ENCODE measurements at regions not wholly inside any gene's neighbourhood (a gene's known extent, or its start where the extent isn't known, plus 50 kb on each side); places are given as distances from the start of the nearest gene placed in this dataset.

- Histone ChIP-seq H3F3A (ENCODE audit: insufficient read depth, low read length) (no peaks in the 10 kb centered on the region), H3K27ac (ENCODE audit: low read depth, low read length, poor library complexity, severe bottlenecking) (no peak overlapping the region), H4K20me1 (ENCODE audit: insufficient read depth, low read length) (no peaks in the 10 kb centered on the region), H3K9me2 (ENCODE audit: low read depth, low read length) (no peaks in the 10 kb centered on the region), H3K9ac (ENCODE audit: low read length) (no peak overlapping the region), H2AFZ (ENCODE audit: low read length) (0 out of 2 replicates have a peak overlapping the region, but pooled peaks have one; percentile 31), H3K36me3 (ENCODE audit: insufficient read depth, low read length) (no peaks in the 10 kb centered on the region), H3K4me1 (ENCODE audit: insufficient read depth, low read length, severe bottlenecking) (no peaks in the 10 kb centered on the region), H3K4me2 (ENCODE audit: low read length) (no peak overlapping the region), H3K27me3 (ENCODE audit: insufficient read depth, low read length) (no peaks in the 10 kb centered on the region), H3K4me3 (ENCODE audit: low read depth, low read length, poor library complexity, severe bottlenecking) (no peak overlapping the region), H3K9me3 (ENCODE audit: low read length) (no peaks in the 10 kb centered on the region), H3K79me2 (ENCODE audit: insufficient read depth, low read length) (no peaks in the 10 kb centered on the region)
- TF ChIP-seq EZH2 (IDR thresholded peaks at IDR 0.05; ENCODE audit: borderline replicate concordance, low read length) (no peak), CTCF (IDR thresholded peaks at IDR 0.05; ENCODE audit: low read length) (no peak)
Observed at GRCh38 chr1:79848316-79848715, 841.8 kb upstream of the ADGRL4 start.

GRCh38 chr1:79847700-79848099 lies 841.2 kb upstream of the ADGRL4 start:
- Histone ChIP-seq H3K79me2 (ENCODE audit: insufficient read depth, low read length) (no peaks in the 10 kb centered on the region), H3K9me2 (ENCODE audit: low read depth, low read length) (no peaks in the 10 kb centered on the region), H3K27ac (ENCODE audit: low read depth, low read length, poor library complexity, severe bottlenecking) (no peak overlapping the region), H3K27me3 (ENCODE audit: insufficient read depth, low read length) (no peaks in the 10 kb centered on the region), H3K9me3 (ENCODE audit: low read length) (no peaks in the 10 kb centered on the region), H3K36me3 (ENCODE audit: insufficient read depth, low read length) (no peaks in the 10 kb centered on the region), H3K4me1 (ENCODE audit: insufficient read depth, low read length, severe bottlenecking) (no peaks in the 10 kb centered on the region), H3F3A (ENCODE audit: insufficient read depth, low read length) (no peaks in the 10 kb centered on the region), H3K9ac (ENCODE audit: low read length) (no peak overlapping the region), H4K20me1 (ENCODE audit: insufficient read depth, low read length) (no peaks in the 10 kb centered on the region), H3K4me2 (ENCODE audit: low read length) (no peak overlapping the region), H2AFZ (ENCODE audit: low read length) (no peak overlapping the region), H3K4me3 (ENCODE audit: low read depth, low read length, poor library complexity, severe bottlenecking) (no peak overlapping the region)
- TF ChIP-seq CTCF (IDR thresholded peaks at IDR 0.05; ENCODE audit: low read length), result no peak
- no peak for TF ChIP-seq EZH2 (IDR thresholded peaks at IDR 0.05; ENCODE audit: borderline replicate concordance, low read length)

DNA sequence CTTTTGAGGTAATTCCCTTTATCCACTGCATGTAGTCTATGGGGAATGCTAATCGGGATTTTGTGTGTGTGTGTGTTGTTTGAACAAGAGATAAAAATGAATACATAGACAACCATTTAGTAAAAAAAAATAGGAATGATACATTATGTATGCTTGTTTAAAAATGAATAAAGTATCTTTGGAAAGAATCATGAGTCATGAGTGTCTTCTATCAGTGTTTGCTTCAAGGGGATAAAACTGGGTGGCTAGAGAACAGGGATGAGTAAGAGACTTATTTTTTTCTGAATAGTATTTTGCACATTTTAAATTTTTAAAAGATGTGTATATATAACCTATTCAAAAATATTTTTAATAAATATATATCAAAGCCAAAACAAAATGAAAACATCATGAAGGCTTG lies 839.4 kb upstream of the ADGRL4 start:
- TF ChIP-seq CTCF (IDR thresholded peaks at IDR 0.05; ENCODE audit: low read length), result no peak
- no peak for TF ChIP-seq EZH2 (IDR thresholded peaks at IDR 0.05; ENCODE audit: borderline replicate concordance, low read length)
- Histone ChIP-seq H3K27me3 (ENCODE audit: insufficient read depth, low read length) (no peaks in the 10 kb centered on the region), H3K27ac (ENCODE audit: low read depth, low read length, poor library complexity, severe bottlenecking) (no peak overlapping the region), H4K20me1 (ENCODE audit: insufficient read depth, low read length) (no peaks in the 10 kb centered on the region), H3K9me3 (ENCODE audit: low read length) (no peaks in the 10 kb centered on the region), H3K79me2 (ENCODE audit: insufficient read depth, low read length) (no peaks in the 10 kb centered on the region), H3K4me3 (ENCODE audit: low read depth, low read length, poor library complexity, severe bottlenecking) (no peak overlapping the region), H2AFZ (ENCODE audit: low read length) (no peak overlapping the region), H3K9me2 (ENCODE audit: low read depth, low read length) (no peaks in the 10 kb centered on the region), H3K4me2 (ENCODE audit: low read length) (no peak overlapping the region), H3K36me3 (ENCODE audit: insufficient read depth, low read length) (no peaks in the 10 kb centered on the region), H3F3A (ENCODE audit: insufficient read depth, low read length) (no peaks in the 10 kb centered on the region), H3K9ac (ENCODE audit: low read length) (no peak overlapping the region), H3K4me1 (ENCODE audit: insufficient read depth, low read length, severe bottlenecking) (no peaks in the 10 kb centered on the region)
